Stimulated activated effector memory CD8-positive, alpha-beta T cell treated with anti-CD3 and anti-CD28 coated beads, Interleukin-12 subunit alpha, Interleukin-12 subunit beta, amount 100 ng/mL, for 72 hours (primary cell): ENCODE measurements at regions not wholly inside any gene's neighbourhood (a gene's known extent, or its start where the extent isn't known, plus 50 kb on each side); places are given as distances from the start of the nearest gene placed in this dataset.
"Not testable (repeated sequence)": the region's sequence is repeated elsewhere in the genome, so short reads cannot be mapped to it uniquely, and the experiment has no call there.

ENCODE experiments used
- ATAC-seq: fragments of 150-1000 bp; cut with Tn5 transposase; 2 replicates; pipeline ENCODE4 v1.10.0; 2021
- DNase-seq, 2 donors: peaks; one replicate each; pipeline ENCODE4 v3.0.0; 2021 to 2022; ENCODE audit warnings: low spot score in 2 of 2
- H3K27ac Mint-ChIP-seq: one replicate; pipeline ENCODE4 v1.8.0; 2022; ENCODE audit warnings: mild to moderate bottlenecking, mixed read lengths
- H3K36me3 Mint-ChIP-seq: one replicate; pipeline ENCODE4 v1.8.0; 2022; ENCODE audit warnings: mild to moderate bottlenecking, mixed read lengths
- H3K4me1 Mint-ChIP-seq: one replicate; pipeline ENCODE4 v1.8.0; 2022; ENCODE audit warnings: mixed read lengths
- H3K4me3 Mint-ChIP-seq: one replicate; pipeline ENCODE4 v1.8.0; 2022; ENCODE audit warnings: mild to moderate bottlenecking, mixed read lengths
- H3K9me3 Mint-ChIP-seq: one replicate; pipeline ENCODE4 v1.8.0; 2022; ENCODE audit warnings: mixed read lengths

GRCh38 chr5:91484662-91485061, 101.5 kb upstream of the ARRDC3 start:
- no peak for ATAC-seq

DNA sequence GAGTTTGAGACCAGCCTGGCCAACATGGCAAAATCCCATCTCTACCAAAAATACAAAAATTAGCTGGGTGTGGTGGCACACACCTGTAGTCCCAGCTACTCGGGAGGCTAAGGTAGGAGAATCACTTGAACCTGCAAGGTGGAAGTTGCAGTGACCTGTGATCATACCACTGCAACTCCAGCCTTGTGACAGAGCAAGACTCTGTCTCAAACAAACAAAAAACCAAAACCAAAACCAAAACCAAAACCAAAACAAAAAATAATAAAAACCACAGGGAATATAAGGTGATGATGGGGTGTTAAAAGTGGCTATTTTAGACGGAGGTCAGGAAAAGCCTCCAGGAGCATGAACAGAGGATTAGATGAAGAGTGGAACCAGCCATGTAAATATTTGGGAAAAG, 96.3 kb upstream of the ARRDC3 start:
- not testable (repeated sequence) for H3K4me1 Mint-ChIP-seq, H3K36me3 Mint-ChIP-seq, H3K9me3 Mint-ChIP-seq, ATAC-seq, H3K4me3 Mint-ChIP-seq, DNase-seq
- peak overlapping the region; percentile 59 for H3K27ac Mint-ChIP-seq

More at GRCh38 chr5:91484662-91485061, 101.5 kb upstream of the ARRDC3 start:
- DNase-seq, result no peak
- H3K4me3 Mint-ChIP-seq, result no peak overlapping the region
- H3K36me3 Mint-ChIP-seq, result no peaks in the 10 kb centered on the region
- H3K27ac Mint-ChIP-seq, result no peak overlapping the region
- H3K9me3 Mint-ChIP-seq, result no peaks in the 10 kb centered on the region
- peaks cover 3% of the 10 kb centered on the region for H3K4me1 Mint-ChIP-seq

DNA sequence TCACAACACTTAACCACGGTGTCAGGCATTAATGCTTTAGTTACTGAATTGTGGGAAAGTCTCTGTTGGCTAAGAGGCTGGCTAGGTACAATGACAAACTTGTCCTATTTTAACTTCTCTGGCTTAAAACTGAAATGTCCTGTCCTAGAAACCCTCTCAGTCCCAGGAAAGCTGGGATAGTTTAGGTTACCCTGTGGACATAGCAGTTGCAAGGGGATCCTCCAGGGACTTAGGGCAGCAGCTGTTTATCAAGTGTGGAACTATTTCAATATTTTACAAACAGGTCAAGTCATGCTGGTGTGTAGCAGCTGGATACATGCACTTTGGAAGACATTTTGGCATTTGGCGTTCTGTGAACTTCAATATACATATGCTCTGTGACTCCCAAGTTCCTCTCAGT, 95.0 kb upstream of the ARRDC3 start:
- H3K9me3 Mint-ChIP-seq, result no peaks in the 10 kb centered on the region
- H3K36me3 Mint-ChIP-seq, result no peaks in the 10 kb centered on the region
- H3K27ac Mint-ChIP-seq, result no peak overlapping the region
- no peak for DNase-seq
- no peak for ATAC-seq
- peaks cover 8% of the 10 kb centered on the region for H3K4me1 Mint-ChIP-seq
- H3K4me3 Mint-ChIP-seq, result no peak overlapping the region

- H3K4me1 Mint-ChIP-seq, result peaks cover 8% of the 10 kb centered on the region
- no peak overlapping the region for H3K4me3 Mint-ChIP-seq
- DNase-seq (no peak), ATAC-seq (no peak)
- H3K36me3 Mint-ChIP-seq, result no peaks in the 10 kb centered on the region
- no peak overlapping the region for H3K27ac Mint-ChIP-seq
- H3K9me3 Mint-ChIP-seq, result no peaks in the 10 kb centered on the region
Observed at GRCh38 chr5:91477408-91477807, 94.3 kb upstream of the ARRDC3 start.

DNA sequence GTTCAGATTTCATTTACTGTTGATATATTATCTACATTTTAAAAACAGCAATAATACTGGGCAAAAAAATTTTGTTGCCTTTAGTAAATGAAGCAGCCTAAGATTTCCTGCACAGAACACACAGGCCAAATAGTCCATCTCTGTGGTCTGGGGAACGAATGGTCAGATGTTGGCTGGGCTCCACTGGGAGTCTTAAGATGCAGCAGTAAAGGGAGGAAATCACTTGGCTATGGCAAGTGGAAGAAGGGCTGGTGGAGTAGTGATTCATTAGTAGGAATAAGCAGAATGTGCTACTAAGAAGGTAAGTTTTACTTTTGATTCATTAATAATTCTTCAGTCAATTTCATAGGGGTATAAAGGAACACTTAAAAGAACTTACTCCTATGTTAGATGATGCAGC, 91.1 kb upstream of the ARRDC3 start:
- H3K27ac Mint-ChIP-seq, result no peak overlapping the region
- no peaks in the 10 kb centered on the region for H3K36me3 Mint-ChIP-seq
- DNase-seq (no peak), ATAC-seq (no peak)
- H3K4me1 Mint-ChIP-seq, result peaks cover under 1% of the 10 kb centered on the region
- H3K9me3 Mint-ChIP-seq, result no peaks in the 10 kb centered on the region
- H3K4me3 Mint-ChIP-seq, result no peak overlapping the region

DNA sequence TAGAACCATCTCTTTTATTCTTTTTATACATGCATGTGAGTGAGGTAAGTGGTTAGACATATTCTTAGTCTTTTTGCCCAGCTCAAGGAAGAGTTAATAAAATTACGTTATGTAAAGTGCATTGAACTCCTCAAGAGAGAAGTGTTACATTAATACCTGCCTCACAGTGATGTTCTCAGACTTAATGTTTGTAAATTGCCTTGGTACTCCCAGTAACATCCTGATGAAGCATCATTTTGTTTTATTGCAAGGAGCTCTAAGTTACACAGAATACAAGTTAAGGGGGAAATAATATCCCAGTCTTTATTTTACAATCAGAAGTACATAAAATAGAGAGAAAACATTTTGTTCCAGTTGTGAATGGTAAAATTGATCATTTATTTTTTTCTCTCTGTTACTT, 89.5 kb upstream of the ARRDC3 start:
- no peak for DNase-seq
- no peaks in the 10 kb centered on the region for H3K9me3 Mint-ChIP-seq
- ATAC-seq, result no peak

DNA sequence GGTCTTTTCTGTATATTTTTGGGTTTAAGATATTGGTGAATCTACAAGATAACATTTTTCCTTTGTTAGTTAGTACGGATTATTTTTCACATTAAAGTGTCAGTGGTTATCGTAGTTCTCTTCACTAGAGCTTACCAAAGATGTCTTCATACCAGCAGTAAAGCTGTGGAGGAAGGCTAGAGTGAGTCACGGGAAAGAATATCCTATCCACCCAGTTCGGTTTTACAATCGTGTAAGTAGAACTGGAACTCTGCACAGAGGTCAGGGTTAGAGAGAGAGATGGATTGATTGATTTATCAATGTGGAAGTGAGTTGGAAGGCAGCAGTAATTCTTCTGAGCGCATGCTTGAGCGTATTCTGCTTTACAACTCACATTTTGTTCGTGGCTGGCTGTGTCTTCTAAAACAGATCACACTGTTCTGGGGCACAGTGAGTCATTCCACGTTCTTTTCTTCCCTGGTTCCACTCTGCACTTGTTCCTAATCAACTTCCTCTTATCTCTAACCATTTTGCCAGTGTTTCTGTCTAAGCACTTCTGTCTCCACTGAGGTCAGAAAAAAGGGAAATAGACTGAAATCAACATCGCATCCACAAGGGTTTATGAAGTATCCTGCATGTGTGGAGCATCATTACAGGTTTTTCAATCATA, 86.5 kb upstream of the ARRDC3 start:
- Mint-ChIP-seq H3K36me3 (no peaks in the 10 kb centered on the region), H3K4me3 (no peak overlapping the region), H3K4me1 (peaks cover 9% of the 10 kb centered on the region), H3K9me3 (peaks cover 2% of the 10 kb centered on the region), H3K27ac (no peak overlapping the region)
- ATAC-seq, result no peak
- no peak for DNase-seq

More for the DNA sequence above, 89.5 kb upstream of the ARRDC3 start:
- Mint-ChIP-seq H3K27ac (no peak overlapping the region), H3K36me3 (no peaks in the 10 kb centered on the region), H3K4me1 (peaks cover 9% of the 10 kb centered on the region), H3K4me3 (no peak overlapping the region)

GRCh38 chr5:91468651-91469422, 85.7 kb upstream of the ARRDC3 start:
- Mint-ChIP-seq H3K4me1 (peaks cover 9% of the 10 kb centered on the region), H3K27ac (no peak overlapping the region), H3K9me3 (peaks cover 2% of the 10 kb centered on the region), H3K4me3 (no peak overlapping the region), H3K36me3 (no peaks in the 10 kb centered on the region)
- no peak for ATAC-seq
- DNase-seq, result no peak

DNA sequence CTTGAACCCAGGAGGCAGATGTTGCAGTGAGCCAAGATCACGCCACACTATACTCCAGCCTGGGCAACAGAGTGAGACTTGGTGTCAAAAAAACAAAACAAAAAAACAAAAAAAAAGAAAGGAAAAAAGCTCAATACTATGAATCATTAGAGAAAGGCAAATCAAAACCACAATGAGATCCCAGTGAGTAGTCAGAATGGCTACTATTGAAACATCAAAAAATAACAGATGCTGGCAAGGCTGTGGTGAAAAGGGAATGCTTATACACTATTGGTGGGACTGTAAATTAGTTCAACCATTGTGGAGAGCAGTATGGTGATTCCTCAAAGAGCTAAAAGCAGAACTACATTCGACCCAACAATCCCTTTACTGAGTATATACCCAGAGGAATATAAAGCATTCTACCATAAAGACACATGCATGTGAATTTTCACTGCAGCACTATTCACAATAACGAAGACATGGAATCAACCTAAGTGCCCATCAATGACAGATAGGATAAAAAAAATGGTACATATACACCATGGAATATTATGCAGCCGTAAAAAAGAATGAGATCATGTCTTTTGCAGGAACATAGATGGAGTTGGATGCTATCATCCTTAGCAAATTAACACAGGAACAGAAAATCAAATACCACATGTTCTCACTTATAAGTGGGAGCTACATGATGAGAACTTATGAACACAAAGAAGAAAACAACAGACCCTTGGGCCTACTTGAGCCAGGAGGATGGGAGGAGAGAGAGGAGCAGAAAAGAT, 81.9 kb upstream of the ARRDC3 start:
- Mint-ChIP-seq H3K27ac (no peak overlapping the region), H3K36me3 (no peaks in the 10 kb centered on the region), H3K4me1 (peaks cover 9% of the 10 kb centered on the region), H3K4me3 (no peak overlapping the region), H3K9me3 (peaks cover 2% of the 10 kb centered on the region)
- ATAC-seq (no peak), DNase-seq (no peak)

DNA sequence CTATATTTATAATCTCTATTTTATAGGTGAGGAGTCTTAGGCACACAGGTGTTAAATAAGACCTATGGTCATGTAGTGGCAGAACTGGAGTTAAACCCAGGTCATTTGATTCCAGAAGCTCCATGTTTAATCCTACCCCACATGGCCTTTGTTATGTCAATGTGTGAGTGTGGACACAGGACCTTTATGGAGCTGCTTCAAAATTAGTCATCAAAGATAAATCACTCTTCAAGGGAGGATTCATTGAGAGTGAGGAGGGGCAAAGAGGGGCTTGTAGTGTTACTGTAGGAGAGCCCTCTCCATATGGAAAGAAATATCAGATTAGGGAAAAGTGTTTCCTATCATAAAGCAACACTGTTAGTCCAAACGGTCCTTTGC, 74.6 kb upstream of the ARRDC3 start:
- H3K4me1 Mint-ChIP-seq, result no peaks in the 10 kb centered on the region
- no peak for DNase-seq

DNA sequence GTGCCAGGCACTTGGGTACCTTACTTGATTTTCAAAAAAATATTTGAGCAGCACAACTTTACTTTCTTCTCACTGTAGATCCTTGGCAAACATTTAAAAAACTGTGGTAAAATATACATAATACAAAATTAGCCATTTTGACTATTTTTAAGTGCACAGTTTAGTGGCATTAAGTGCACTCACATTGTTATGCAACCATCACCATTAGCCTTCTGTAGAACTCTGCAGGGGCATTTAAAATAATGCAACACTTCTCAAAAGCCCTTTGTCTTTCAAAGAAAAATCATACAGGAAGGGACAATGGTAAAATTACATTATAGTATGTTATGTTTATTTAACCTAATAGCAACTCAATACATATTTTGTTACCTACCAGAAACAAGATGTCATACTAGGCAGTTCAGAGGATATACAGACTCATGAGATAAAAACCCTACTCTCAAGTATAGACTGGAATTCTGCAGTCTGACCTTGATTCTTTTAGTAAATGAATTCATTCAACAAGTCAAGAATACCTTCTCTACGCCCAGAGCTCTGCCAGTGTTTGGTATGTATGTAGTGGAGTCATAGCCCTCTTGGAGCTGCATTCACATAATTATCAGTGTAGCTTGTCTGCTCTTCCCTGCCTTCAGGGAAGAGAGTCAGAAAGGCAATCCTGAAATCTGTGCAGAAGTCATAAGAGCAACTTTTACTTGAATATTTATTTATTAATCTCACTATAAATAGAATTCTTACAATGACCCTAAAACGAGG, 74.0 kb upstream of the ARRDC3 start:
- H3K36me3 Mint-ChIP-seq, result no peaks in the 10 kb centered on the region
- H3K9me3 Mint-ChIP-seq, result no peaks in the 10 kb centered on the region
- H3K27ac Mint-ChIP-seq, result no peak overlapping the region
- H3K4me3 Mint-ChIP-seq, result no peak overlapping the region
- no peak for ATAC-seq
- H3K4me1 Mint-ChIP-seq, result no peaks in the 10 kb centered on the region
- no peak for DNase-seq

More for the DNA sequence above, 74.6 kb upstream of the ARRDC3 start:
- Mint-ChIP-seq H3K36me3 (no peaks in the 10 kb centered on the region), H3K9me3 (no peaks in the 10 kb centered on the region), H3K4me3 (no peak overlapping the region), H3K27ac (no peak overlapping the region)
- ATAC-seq, result no peak

DNA sequence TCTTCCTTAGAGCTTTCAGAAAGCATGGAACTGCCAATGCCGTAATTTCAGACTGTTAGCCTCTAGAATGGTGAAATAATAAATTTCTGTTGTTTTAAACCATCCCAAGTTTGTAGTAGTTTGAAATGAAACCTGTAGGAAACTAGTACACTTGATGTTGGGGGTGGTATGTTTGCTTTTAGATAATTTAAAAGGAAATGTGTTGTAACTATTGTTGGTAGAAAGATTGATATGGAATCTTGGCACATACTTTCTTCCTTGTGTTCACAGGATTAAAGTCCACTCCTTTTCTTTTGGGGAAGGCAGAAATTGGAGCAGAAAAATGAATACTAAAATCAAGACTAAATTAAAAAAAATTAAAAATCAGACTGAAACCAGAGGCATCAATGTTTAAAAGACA, 66.0 kb upstream of the ARRDC3 start:
- no peak for DNase-seq
- no peaks in the 10 kb centered on the region for H3K4me1 Mint-ChIP-seq
- no peak overlapping the region for H3K27ac Mint-ChIP-seq
- no peak overlapping the region for H3K4me3 Mint-ChIP-seq
- ATAC-seq, result no peak
- H3K9me3 Mint-ChIP-seq, result peaks cover 3% of the 10 kb centered on the region
- no peaks in the 10 kb centered on the region for H3K36me3 Mint-ChIP-seq

GRCh38 chr5:91448079-91448478, 65.0 kb upstream of the ARRDC3 start:
- H3K4me3 Mint-ChIP-seq, H3K27ac Mint-ChIP-seq, H3K36me3 Mint-ChIP-seq, DNase-seq, ATAC-seq, H3K4me1 Mint-ChIP-seq, H3K9me3 Mint-ChIP-seq: not testable (repeated sequence)

DNA sequence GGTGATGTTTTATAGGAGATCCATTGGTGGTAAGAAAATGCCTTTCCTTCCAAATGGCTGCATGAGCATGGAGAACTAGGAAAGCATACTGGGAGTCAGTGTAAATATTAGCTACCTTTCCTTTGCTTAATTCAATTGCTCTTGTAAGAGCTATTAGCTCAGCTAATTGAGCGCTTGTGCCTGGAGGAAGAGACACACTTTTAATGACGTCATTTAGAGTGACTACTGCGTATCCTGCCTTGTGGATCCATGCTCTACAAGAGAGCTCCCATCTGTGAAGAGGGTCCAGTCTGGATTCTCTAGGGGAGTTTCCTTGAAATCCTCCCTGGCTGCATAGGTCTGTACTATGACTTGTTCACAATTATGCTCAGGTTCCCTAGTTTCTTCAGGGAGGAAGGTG, 63.8 kb upstream of the ARRDC3 start:
- not testable (repeated sequence) for H3K36me3 Mint-ChIP-seq, ATAC-seq, DNase-seq, H3K27ac Mint-ChIP-seq, H3K4me1 Mint-ChIP-seq, H3K4me3 Mint-ChIP-seq, H3K9me3 Mint-ChIP-seq

GRCh38 chr5:91443761-91444467, 60.8 kb upstream of the ARRDC3 start:
- Mint-ChIP-seq H3K9me3 (peaks cover 3% of the 10 kb centered on the region), H3K4me1 (no peaks in the 10 kb centered on the region), H3K36me3 (no peaks in the 10 kb centered on the region), H3K27ac (no peak overlapping the region), H3K4me3 (no peak overlapping the region)
- DNase-seq, result no peak
- ATAC-seq, result no peak
